ENCODE measurements at regions not wholly inside any gene's neighbourhood (a gene's known extent, or its start where the extent isn't known, plus 50 kb on each side); places are given as distances from the start of the nearest gene placed in this dataset.

DNA sequence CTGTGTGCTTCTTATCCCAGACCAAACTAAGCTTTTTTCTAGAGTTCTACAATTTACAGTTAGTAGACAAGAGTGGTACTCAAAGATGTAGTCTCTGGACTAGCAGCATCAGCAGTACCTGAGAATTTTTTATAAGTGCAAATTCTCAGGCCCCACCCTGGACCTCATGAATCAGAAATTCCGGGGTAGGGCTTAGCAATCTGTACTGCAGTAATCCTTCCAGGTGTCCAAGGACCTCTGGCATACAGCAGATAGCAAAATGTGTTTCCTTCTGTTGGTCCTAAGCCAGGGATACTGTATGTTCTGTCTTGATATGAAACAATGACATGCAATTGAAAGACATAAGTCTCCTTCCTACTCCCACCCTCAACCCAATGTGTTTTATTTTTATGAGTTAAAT lies 194.3 kb downstream of the MSX2 start:
- TF ChIP-seq, protein P1, sequence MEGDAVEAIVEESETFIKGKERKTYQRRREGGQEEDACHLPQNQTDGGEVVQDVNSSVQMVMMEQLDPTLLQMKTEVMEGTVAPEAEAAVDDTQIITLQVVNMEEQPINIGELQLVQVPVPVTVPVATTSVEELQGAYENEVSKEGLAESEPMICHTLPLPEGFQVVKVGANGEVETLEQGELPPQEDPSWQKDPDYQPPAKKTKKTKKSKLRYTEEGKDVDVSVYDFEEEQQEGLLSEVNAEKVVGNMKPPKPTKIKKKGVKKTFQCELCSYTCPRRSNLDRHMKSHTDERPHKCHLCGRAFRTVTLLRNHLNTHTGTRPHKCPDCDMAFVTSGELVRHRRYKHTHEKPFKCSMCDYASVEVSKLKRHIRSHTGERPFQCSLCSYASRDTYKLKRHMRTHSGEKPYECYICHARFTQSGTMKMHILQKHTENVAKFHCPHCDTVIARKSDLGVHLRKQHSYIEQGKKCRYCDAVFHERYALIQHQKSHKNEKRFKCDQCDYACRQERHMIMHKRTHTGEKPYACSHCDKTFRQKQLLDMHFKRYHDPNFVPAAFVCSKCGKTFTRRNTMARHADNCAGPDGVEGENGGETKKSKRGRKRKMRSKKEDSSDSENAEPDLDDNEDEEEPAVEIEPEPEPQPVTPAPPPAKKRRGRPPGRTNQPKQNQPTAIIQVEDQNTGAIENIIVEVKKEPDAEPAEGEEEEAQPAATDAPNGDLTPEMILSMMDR (IDR thresholded peaks at IDR 0.05 in 8 of 11, conservative IDR thresholded peaks at IDR 0.05 in 3 of 11) = no peak
- TF ChIP-seq POLR2AphosphoS5 (IDR thresholded peaks at IDR 0.05) (no peak), POLR2A (IDR thresholded peaks at IDR 0.05) (no peak)

Measured in spleen (tissue), 7 donors.